ENCODE measurements at regions not wholly inside any gene's neighbourhood (a gene's known extent, or its start where the extent isn't known, plus 50 kb on each side); places are given as distances from the start of the nearest gene placed in this dataset.

GRCh38 chr4:83910693-83911092 is 374.8 kb downstream of the GPAT3 start:
- TF ChIP-seq CTCF (IDR thresholded peaks at IDR 0.05 in 4 of 5, conservative IDR thresholded peaks at IDR 0.05 in 1 of 5) = no peak
- TF ChIP-seq POLR2A (IDR thresholded peaks at IDR 0.05) = no peak
